IMR-90 (cell line): ENCODE measurements at regions not wholly inside any gene's neighbourhood (a gene's known extent, or its start where the extent isn't known, plus 50 kb on each side); places are given as distances from the start of the nearest gene placed in this dataset.

Source experiments
- ATAC-seq: fragments of 200-7000 bp; cut with Tn5 transposase; 2 replicates; pipeline ENCODE4 v1.9.1; 2020; ENCODE audit warnings: low read depth, mild to moderate bottlenecking, moderate library complexity
- BruUV-seq: library from RNA; stranded (reverse); fragments of 400-500 nt; replicated peaks from 2 replicates; lab custom pipeline; 2021; lab: Mats Ljungman, UMichigan
- CTCF ChIA-PET: fragments of 300-600 bp; formaldehyde crosslinking; extraction: SDS; loops from one replicate; lab custom pipeline; 2021; ENCODE audit warnings: antibody characterized with exemption; lab: Yijun Ruan, JAX
- POLR2A ChIA-PET: fragments of 300-600 bp; sonication (Branson Sonifier 250); formaldehyde crosslinking; loops from one replicate; lab custom pipeline; 2022; ENCODE audit warnings: antibody characterized with exemption; ENCODE audit not compliant: unreplicated experiment; lab: Charles Lee
- DNase-seq: peaks from one replicate; pipeline ENCODE4 v3.0.0; 2013
- H2AFZ ChIP-seq: replicated peaks from 2 replicates; pipeline ENCODE3; 2013; ENCODE audit warnings: low read length, mild to moderate bottlenecking; ENCODE audit not compliant: poor library complexity
- H2AK5ac ChIP-seq: 2 replicates; pipeline ENCODE4 v1.6.1; 2013; ENCODE audit warnings: low read depth, low read length, inconsistent platforms
- H2AK9ac ChIP-seq: replicated peaks from 2 replicates; pipeline ENCODE3; 2013; ENCODE audit warnings: mild to moderate bottlenecking, low read depth, low read length, moderate library complexity; ENCODE audit not compliant: poor library complexity
- H2BK120ac ChIP-seq: 2 replicates; pipeline ENCODE4 v1.6.1; 2013; ENCODE audit warnings: low read depth, low read length, inconsistent platforms
- H2BK15ac ChIP-seq: 3 replicates; pipeline ENCODE4 v1.6.1; 2013; ENCODE audit warnings: low read depth, low read length, inconsistent platforms
- H2BK20ac ChIP-seq: 2 replicates; pipeline ENCODE4 v1.6.1; 2013; ENCODE audit warnings: low read depth, mild to moderate bottlenecking, inconsistent platforms, low read length, moderate library complexity
- H2BK5ac ChIP-seq: 2 replicates; pipeline ENCODE4 v1.6.1; 2013; ENCODE audit warnings: mild to moderate bottlenecking, low read depth, low read length, inconsistent platforms; ENCODE audit not compliant: poor library complexity, severe bottlenecking
- H3K14ac ChIP-seq: replicated peaks from 2 replicates; pipeline ENCODE4 v1.6.1; 2013; ENCODE audit warnings: low read depth, low read length, inconsistent platforms
- H3K18ac ChIP-seq: 2 replicates; pipeline ENCODE4 v1.6.1; 2013; ENCODE audit warnings: low read depth, low read length, control low read depth
- H3K23ac ChIP-seq: 2 replicates; pipeline ENCODE4 v1.6.1; 2013; ENCODE audit warnings: low read depth, low read length, inconsistent platforms
- H3K27ac ChIP-seq: 2 replicates; pipeline ENCODE4 v1.5.1; 2013; ENCODE audit warnings: mild to moderate bottlenecking, control low read depth, low read length; ENCODE audit not compliant: insufficient read depth
- H3K27me3 ChIP-seq: 2 replicates; pipeline ENCODE4 v1.6.1; 2013; ENCODE audit warnings: low read length; ENCODE audit not compliant: control insufficient read depth, insufficient read depth
- H3K36me3 ChIP-seq: 2 replicates; pipeline ENCODE4 v1.6.1; 2013; ENCODE audit warnings: low read length, mixed read lengths; ENCODE audit not compliant: control insufficient read depth, insufficient read depth
- H3K4ac ChIP-seq: 2 replicates; pipeline ENCODE4 v1.6.1; 2013; ENCODE audit warnings: low read depth, low read length, inconsistent platforms
- H3K4me1 ChIP-seq: 2 replicates; pipeline ENCODE4 v1.6.1; 2013; ENCODE audit warnings: low read length, mixed read lengths; ENCODE audit not compliant: control insufficient read depth, insufficient read depth
- H3K4me2 ChIP-seq: 2 replicates; pipeline ENCODE4 v1.6.1; 2013; ENCODE audit warnings: low read depth, mild to moderate bottlenecking, control low read depth, low read length, moderate library complexity
- H3K4me3 ChIP-seq: 2 replicates; pipeline ENCODE4 v1.5.1; 2013; ENCODE audit warnings: low read depth, mild to moderate bottlenecking, control low read depth, low read length, moderate library complexity; ENCODE audit not compliant: insufficient read depth
- H3K56ac ChIP-seq: 2 replicates; pipeline ENCODE4 v1.6.1; 2013; ENCODE audit warnings: low read length, inconsistent platforms; ENCODE audit not compliant: insufficient read depth; ENCODE audit errors: extremely low read depth
- H3K79me1 ChIP-seq, 2 experiments: 2 replicates each; pipeline ENCODE4 v1.6.1; 2013; ENCODE audit warnings: low read length in 2 of 2, inconsistent platforms in 1 of 2, low read depth in 1 of 2
- H3K9ac ChIP-seq: 2 replicates; pipeline ENCODE4 v1.6.1; 2013; ENCODE audit warnings: low read depth, low read length, control low read depth
- H3K9me1 ChIP-seq: 2 replicates; pipeline ENCODE4 v1.6.1; 2013; ENCODE audit warnings: low read length, inconsistent platforms; ENCODE audit not compliant: insufficient read depth
- H3K9me3 ChIP-seq: 2 replicates; pipeline ENCODE4 v1.6.1; 2013; ENCODE audit warnings: low read length; ENCODE audit not compliant: control insufficient read depth, insufficient read depth
- H4K20me1 ChIP-seq: 2 replicates; pipeline ENCODE4 v1.6.1; 2013; ENCODE audit warnings: low read length, inconsistent platforms; ENCODE audit not compliant: insufficient read depth
- H4K5ac ChIP-seq: 2 replicates; pipeline ENCODE4 v1.6.1; 2013; ENCODE audit warnings: mild to moderate bottlenecking, low read depth, low read length, control low read depth
- H4K8ac ChIP-seq, 2 experiments: 2 replicates each; pipeline ENCODE4 v1.6.1; 2013; ENCODE audit warnings: low read depth in 2 of 2, low read length in 2 of 2, control low read depth in 1 of 2, inconsistent platforms in 1 of 2
- H4K91ac ChIP-seq: 2 replicates; pipeline ENCODE4 v1.6.1; 2013; ENCODE audit warnings: low read depth, low read length, inconsistent platforms; ENCODE audit not compliant: insufficient read depth
- FOS ChIP-seq: fragments of 150-350 bp; IDR thresholded peaks from 2 replicates; pipeline ENCODE4 v1.6.1; 2016; ENCODE audit warnings: low read depth, low read length
- MAFK ChIP-seq: IDR thresholded peaks from 2 replicates; pipeline ENCODE4 v1.6.1; 2012; ENCODE audit warnings: low read depth, low read length, improper control_type of control experiment
- MXI1 ChIP-seq: IDR thresholded peaks from 2 replicates; pipeline ENCODE4 v1.6.1; 2012; ENCODE audit warnings: low read depth, mild to moderate bottlenecking, low read length, moderate library complexity, borderline replicate concordance
- POLR2A ChIP-seq: IDR thresholded peaks from 2 replicates; pipeline ENCODE4 v1.6.1; 2012; ENCODE audit warnings: mild to moderate bottlenecking, low read depth, low read length
- RCOR1 ChIP-seq: IDR thresholded peaks from 2 replicates; pipeline ENCODE4 v1.6.1; 2012; ENCODE audit warnings: mild to moderate bottlenecking, low read length, improper control_type of control experiment; ENCODE audit not compliant: insufficient replicate concordance
- SMC3 ChIP-seq: fragments of 150-350 bp; IDR thresholded peaks from 2 replicates; pipeline ENCODE4 v1.6.1; 2016; ENCODE audit warnings: low read depth, mild to moderate bottlenecking, antibody characterized with exemption, low read length, moderate library complexity
- WGBS, 2 experiments: methylation state at CpG; one replicate each; pipeline versions ENCODE4 v1.1.5 to v1.1.7; 2013; ENCODE audit warnings: missing lambda C conversion rate in 2 of 2; ENCODE audit not compliant: insufficient read length in 1 of 2; ENCODE audit errors: extremely low coverage in 2 of 2; 5-methylcytosine and 5-hydroxymethylcytosine counted together
- dilution Hi-C: fragments of 300-500 bp; cut with HindIII; formaldehyde crosslinking; loops from one replicate; pipeline ENCODE4 v1.14.3; 2018; ENCODE audit warnings: low sequenced_read_pairs; ENCODE audit not compliant: unreplicated experiment
- in situ Hi-C: fragments of 300-500 bp; cut with MboI; formaldehyde crosslinking; loops from 3 replicates; pipeline ENCODE4 v1.14.3; 2019; ENCODE audit warnings: low sequenced_read_pairs, inconsistent platforms, mixed read lengths
- intact Hi-C: fragments of 100-400 bp; cut with micrococcal nuclease; formaldehyde crosslinking; loops from 2 replicates; pipeline ENCODE4 v1.10.0; 2022

- H4K5ac ChIP-seq: no peak overlapping the region
- intact Hi-C loops: no loop called here
- ChIA-PET CTCF (no interaction called here), POLR2A (no interaction called here)
- no peak overlapping the region for H2BK5ac ChIP-seq
- no CpG with 5 or more reads among the region's 3 CpGs for WGBS, 2 experiments
- H2AK9ac ChIP-seq: no peak overlapping the region
- no peak overlapping the region for H3K18ac ChIP-seq
- no peak overlapping the region for H3K4me3 ChIP-seq
- H3K9ac ChIP-seq: no peak overlapping the region
- BruUV-seq: no TSS peak
- no peaks in the 10 kb centered on the region for H4K20me1 ChIP-seq
- H2BK120ac ChIP-seq: no peak overlapping the region
- H3K14ac ChIP-seq: no peak overlapping the region
- H3K36me3 ChIP-seq: no peaks in the 10 kb centered on the region
- H3K4me1 ChIP-seq: no peaks in the 10 kb centered on the region
- no peak overlapping the region for H2AK5ac ChIP-seq
- H3K23ac ChIP-seq: no peak overlapping the region
- H4K8ac ChIP-seq: no peak overlapping the region
- 0 out of 2 replicates have a peak, but pooled peaks cover 3% of the 10 kb centered on the region for H3K9me3 ChIP-seq
- TF ChIP-seq MXI1 (no peak), POLR2A (no peak), RCOR1 (no peak), FOS (no peak), MAFK (no peak), SMC3 (no peak)
- H3K9me1 ChIP-seq: no peaks in the 10 kb centered on the region
- DNase-seq: no peak
- H4K91ac ChIP-seq: no peak overlapping the region
- no peak overlapping the region for H2BK15ac ChIP-seq
- no peaks in the 10 kb centered on the region for H3K27me3 ChIP-seq
- dilution Hi-C loops: no loop called here
- no peak overlapping the region for H2AFZ ChIP-seq
- no peak overlapping the region for H2BK20ac ChIP-seq
- no peak for ATAC-seq
- no peaks in the 10 kb centered on the region for H3K79me1 ChIP-seq
- H3K4me2 ChIP-seq: no peak overlapping the region
- no peak overlapping the region for H3K27ac ChIP-seq
- H3K56ac ChIP-seq: no peak overlapping the region
- no peak overlapping the region for H3K4ac ChIP-seq
- in situ Hi-C loops: no loop called here
These were observed 1064.3 kb upstream of the EPHA6 start for GRCh38 chr3:95750097-95750496.
